GM12874 (cell line): ENCODE measurements at regions not wholly inside any gene's neighbourhood (a gene's known extent, or its start where the extent isn't known, plus 50 kb on each side); places are given as distances from the start of the nearest gene placed in this dataset.

Source experiments
- CTCF ChIP-seq: IDR thresholded peaks from 2 replicates; pipeline ENCODE4 v1.5.1; 2011; ENCODE audit warnings: low read depth, mild to moderate bottlenecking, control low read depth, low read length, moderate library complexity; ENCODE audit not compliant: insufficient read depth

- no peak for TF ChIP-seq CTCF
These were observed 265.1 kb upstream of the ZMIZ1 start for GRCh38 chr10:78803710-78804109.

- no peak for TF ChIP-seq CTCF
These were observed 264.2 kb upstream of the ZMIZ1 start for GRCh38 chr10:78804411-78805032.

GRCh38 chr10:78805176-78805575 lies 263.6 kb upstream of the ZMIZ1 start:
- TF ChIP-seq CTCF: no peak

- no peak for TF ChIP-seq CTCF
These were observed 262.0 kb upstream of the ZMIZ1 start for GRCh38 chr10:78806681-78807221.

GRCh38 chr10:78807504-78808203 lies 261.1 kb upstream of the ZMIZ1 start:
- TF ChIP-seq CTCF: no peak

- TF ChIP-seq CTCF: no peak
These were observed 260.5 kb upstream of the ZMIZ1 start for GRCh38 chr10:78808286-78808685.

GRCh38 chr10:78808736-78809367 lies 259.9 kb upstream of the ZMIZ1 start:
- no peak for TF ChIP-seq CTCF
